Stimulated activated CD8-positive, alpha-beta memory T cell treated with anti-CD3 and anti-CD28 coated beads, Interleukin-4, amount 100 ng/mL, for 1 hour (primary cell): ENCODE measurements at regions not wholly inside any gene's neighbourhood (a gene's known extent, or its start where the extent isn't known, plus 50 kb on each side); places are given as distances from the start of the nearest gene placed in this dataset.

Experiments used
- DNase-seq, 2 donors: peaks; one replicate each; pipeline ENCODE4 v3.0.0-alpha.2; 2020; ENCODE audit warnings: low read depth in 2 of 2, low spot score in 1 of 2

DNA sequence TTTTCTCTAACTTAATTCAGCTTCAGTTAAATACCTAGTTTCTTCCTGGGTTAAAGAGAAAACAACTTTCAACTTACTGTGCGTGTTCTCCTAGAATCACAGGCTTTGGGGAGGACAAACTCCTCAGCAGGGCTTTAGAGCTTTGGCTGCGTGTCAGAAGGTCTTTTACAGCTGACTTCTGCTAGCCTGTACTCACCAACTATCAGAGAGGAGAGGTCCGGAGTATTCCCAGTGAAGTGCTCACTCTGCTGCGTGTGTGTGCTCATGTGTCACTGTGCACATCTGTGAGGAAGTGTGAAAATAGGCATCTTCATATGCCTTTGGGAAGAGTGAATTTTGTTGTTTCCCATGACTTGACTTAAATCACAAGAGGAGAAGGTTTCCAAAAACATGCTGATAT, 423.2 kb upstream of the SGCD start:
- DNase-seq, result no peak

GRCh38 chr5:155905364-155905763, 421.6 kb upstream of the SGCD start:
- DNase-seq, result no peak

DNA sequence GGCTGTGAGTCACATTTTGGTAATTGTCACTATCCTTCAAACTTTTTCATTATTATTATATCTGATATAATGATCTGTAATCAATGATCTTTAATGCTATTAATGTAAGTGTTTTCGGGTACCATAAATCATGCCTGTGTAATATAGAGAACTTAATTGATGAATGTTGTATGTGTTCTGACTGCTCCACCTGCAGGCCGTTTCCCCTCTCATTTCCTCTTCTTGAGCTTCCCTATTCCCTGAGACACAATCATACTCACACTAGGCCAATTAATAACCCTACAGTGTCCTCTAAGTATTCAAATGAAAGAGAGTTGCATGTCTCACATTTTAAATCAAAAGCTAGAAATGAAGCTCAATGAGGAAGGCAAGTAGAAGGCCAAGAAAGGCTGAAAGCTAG, 420.9 kb upstream of the SGCD start:
- no peak for DNase-seq

- no peak for DNase-seq
Measured at GRCh38 chr5:155908543-155908942, 418.4 kb upstream of the SGCD start.

GRCh38 chr5:155912291-155912690, 414.7 kb upstream of the SGCD start:
- DNase-seq, result no peak

DNA sequence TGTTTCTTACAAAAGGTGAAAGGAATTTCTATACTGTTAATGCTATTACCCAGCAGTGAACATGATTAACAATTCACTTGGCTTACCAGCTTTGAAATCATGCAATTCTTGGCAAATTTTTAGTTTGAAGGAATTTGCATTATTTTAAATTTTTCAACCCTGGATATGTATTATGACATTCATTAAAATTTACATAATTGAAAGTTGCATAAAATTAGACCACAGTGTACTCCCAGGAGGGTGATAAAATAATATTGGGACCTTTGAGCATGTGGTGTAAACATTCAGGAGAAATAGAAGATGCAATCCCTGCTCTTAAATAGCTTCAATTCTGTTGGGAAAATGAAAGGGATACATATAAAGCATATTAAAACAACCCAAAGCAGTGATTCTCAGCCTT, 412.2 kb upstream of the SGCD start:
- DNase-seq, result no peak

DNA sequence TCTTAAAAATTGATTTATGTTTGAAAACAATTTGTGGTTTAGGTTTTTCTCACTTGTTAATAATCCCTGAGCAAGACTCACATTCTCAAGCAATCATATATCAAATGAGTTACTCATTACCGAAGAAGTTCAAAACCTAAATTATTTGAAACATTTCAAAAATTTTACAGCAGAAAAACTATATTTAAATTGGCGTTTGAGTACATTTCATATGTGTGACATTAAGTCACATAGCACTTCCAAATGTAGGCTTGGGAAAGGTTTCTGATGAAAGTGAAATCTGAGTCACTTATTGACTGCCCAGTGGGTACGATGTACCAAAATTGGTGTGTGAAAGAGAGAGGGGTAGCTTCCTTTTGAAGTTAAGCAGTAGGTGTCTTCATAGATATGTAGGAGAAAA, 411.4 kb upstream of the SGCD start:
- no peak for DNase-seq

GRCh38 chr5:155919126-155919525, 407.8 kb upstream of the SGCD start:
- DNase-seq, result no peak

DNA sequence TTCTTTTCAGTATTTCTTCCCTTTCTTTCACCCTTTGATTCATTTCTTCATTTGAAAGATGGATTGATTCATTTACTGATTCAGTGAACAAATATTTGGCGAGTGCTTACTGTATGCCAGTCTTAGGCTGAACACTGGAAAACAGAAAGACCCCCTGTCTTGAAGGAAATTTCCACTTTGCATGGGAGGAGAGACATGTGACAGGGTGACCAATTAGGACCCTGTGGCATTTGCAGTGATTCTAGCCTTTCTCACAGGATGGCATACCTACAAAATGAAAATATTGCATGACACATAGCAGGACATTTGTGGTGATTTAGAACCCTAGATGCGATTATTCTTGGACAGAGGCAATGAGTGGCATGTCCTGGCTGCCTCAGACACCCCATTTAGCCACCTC, 407.2 kb upstream of the SGCD start:
- no peak for DNase-seq

DNA sequence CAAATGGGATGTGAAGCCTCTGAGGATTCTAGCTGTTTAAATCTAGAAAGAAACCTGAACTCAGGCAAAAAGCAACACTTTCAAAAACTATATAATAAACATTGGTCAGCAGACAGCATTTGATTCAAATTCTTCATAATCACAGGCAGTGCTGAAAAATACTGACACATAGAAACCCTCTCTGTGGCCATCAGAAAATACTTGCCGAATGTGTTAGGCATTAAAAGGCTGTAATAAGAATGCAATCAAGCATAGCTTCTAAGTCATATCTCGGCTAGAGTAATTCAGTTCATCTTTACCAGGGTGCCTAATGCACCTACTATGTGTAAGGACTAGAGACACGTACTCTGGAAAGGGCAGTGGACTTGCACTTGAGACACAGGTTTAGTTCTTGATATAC, 405.3 kb upstream of the SGCD start:
- no peak for DNase-seq

DNA sequence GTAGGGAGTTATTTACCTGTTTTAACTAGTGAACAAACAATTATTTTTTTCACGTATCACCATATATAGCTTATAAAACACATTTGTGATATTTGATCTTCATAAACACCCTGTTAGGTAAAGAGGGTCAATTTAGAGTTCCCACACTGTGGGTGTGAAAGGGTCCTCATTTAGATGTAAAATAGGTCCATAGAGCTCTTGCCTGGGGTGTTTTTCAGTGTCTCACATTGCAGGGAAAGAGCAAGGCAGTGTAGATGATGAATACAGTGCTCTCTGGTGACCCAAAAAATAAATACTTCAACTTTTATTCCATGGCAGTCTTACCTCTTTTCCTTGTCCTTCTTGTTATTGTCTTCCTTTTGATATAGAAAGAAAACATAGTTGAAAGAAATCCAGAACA, 403.2 kb upstream of the SGCD start:
- DNase-seq, result no peak

DNA sequence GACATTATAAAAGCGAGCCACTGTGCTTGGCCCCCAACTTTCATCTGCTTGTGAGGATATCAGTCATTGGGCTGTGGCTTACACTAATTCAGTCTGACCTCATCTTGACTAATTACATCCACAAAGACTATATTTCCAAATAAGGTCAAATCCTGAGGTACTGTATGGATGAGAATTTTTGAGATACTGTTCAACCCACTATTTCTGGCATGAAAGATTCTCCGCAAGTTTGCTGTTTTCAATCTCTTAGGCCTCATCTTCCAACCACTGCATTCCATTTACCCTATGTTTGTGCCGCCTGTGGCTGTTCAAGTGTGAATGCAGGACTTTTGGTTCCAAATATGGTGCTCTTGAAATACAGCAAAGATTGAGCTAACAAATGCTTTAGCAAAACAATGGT, 400.9 kb upstream of the SGCD start:
- DNase-seq, result no peak

DNA sequence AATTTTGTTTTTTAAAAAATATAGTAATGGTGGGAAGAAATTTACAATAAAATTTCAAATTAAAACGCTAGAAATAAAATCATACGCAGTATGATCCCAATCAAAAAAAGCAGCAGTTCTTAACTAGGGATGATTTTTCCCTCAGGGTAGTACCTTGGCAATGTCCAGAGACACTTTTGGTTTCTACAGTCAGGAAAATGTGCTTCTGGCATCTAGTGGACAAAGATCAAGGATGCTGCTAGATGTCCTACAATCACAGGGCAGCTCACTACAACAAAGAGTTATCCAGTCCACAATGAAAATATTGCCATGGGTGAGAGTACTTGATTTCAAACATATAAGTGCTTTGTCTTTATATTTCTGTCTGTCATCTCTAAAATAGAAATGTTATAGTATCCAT, 400.2 kb upstream of the SGCD start:
- no peak for DNase-seq

- no peak for DNase-seq
Measured at GRCh38 chr5:155929112-155929511, 397.9 kb upstream of the SGCD start.

GRCh38 chr5:155934964-155935363, 392.0 kb upstream of the SGCD start:
- DNase-seq, result no peak

DNA sequence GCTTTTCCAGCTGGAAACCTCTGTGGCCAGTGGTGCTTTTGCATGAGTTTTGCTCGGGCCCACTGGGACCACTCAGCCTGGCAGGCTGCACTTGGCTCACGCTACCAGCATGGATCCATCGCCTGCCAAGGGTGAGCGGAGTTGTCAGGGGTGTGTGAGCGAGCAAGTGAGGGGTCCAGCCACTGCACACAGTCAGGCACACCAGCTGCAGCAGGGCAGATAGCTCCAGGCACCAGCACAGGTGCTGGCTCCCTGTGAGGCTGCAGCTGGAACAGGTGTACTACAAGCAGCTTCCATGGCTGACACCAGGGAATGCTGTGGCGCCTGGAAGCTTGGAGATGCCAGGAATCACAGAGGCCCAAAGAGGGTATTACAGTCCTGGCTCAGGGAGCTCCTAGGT, 391.2 kb upstream of the SGCD start:
- DNase-seq, result no peak

DNA sequence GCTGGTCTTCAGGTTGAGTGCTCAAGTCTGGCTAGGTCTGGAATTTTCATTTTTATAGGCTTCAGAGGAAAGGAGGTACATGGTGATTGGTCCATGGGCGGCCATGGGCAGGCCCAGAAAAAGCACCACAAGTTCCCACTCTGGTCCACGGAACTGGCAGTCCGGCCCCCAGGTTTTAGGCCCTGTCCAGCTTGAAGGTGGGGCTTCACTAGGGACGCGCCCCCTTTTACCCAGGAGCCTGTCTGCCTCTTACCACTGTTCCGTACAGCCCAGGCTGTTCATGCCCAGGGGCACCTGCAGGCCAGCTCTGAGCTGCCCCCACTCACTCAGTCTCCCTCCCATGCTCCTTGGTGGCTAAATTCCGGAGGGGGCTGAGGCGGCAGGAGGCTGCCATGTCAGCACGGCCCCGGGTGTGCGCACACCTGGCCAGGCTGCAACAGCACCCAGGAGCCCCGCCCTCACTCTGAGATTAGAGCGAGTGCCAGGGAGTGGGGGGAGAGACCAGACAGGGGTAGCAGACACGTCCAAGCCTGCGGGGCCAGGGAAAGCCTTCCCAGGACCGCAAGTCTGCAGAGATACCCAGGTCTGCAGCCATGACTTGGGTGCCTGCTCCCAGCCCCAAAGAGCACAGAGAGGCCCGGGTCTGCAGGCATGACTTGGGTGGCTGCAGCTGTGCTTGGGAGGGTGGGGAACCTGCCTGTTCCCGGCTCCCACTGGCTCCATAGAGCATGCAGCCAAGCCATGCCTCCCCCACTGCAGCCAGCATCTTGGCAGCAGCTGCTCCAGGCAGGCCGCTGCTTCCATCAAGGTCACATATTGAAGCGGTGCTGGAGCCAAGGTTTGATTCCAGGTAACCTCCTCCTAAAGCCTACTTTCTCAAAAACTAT, 390.2 kb upstream of the SGCD start:
- DNase-seq, result no peak

DNA sequence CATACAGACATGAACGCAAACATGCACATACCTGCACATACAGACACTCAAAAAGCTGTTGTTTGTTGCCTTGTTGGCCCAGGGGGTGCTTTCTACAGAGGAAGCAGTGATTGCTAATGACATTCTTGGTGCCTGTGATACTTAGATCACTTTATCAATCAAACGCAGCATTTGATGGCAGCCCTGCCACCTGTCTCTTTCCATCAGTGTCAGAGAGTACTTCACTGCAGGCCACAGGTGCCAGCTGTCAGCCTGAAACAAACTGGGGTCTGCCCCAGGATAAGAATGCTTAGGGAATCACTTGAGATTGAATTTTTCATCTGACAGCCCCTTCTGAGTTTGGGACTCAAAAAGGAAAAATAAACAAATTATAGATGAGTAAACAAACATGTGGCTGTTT, 388.9 kb upstream of the SGCD start:
- no peak for DNase-seq

- DNase-seq, result no peak
Measured at GRCh38 chr5:155941340-155941739, 385.6 kb upstream of the SGCD start.

- peak in 1 of 2 donors; percentile 2 for DNase-seq
Measured at GRCh38 chr5:155943516-155944407, 383.2 kb upstream of the SGCD start.

DNA sequence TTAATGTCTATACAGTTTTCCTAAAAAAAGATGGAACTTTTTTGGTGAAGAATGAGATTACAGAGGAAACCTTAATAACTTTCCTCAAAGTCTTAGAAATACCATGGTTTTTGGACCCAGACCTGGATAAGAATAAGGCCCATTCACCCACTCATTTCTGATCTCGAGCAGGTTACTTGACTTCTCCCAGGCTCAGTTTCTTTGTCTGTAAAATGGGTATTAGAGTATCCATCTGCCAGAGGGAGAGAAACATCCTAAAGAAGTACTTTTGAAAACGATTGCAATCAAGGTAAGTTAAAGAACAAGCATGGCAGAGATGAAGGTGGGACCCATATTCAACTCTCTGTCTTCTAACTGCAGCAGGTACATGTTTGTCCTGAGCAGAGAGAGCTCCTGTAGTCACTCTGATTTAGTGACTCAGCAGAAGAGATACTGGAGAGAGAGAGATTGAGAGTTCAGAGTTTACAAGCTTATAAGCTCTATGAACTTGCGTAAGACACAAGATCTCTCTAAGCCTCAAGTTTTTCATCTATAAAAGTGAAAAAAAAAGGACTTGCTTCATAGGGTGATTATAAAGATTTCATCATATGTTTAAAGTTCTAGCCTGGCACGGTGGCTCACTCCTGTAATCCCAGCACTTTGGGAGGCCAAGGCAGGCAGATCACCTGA, 379.4 kb upstream of the SGCD start:
- no peak for DNase-seq

GRCh38 chr5:155948576-155948975, 378.4 kb upstream of the SGCD start:
- no peak for DNase-seq
